Esophagus muscularis mucosa (tissue), 4 donors: ENCODE measurements at regions not wholly inside any gene's neighbourhood (a gene's known extent, or its start where the extent isn't known, plus 50 kb on each side); places are given as distances from the start of the nearest gene placed in this dataset.

Experiments used
- DNase-seq: peaks from one replicate; pipeline ENCODE4 v3.0.0-alpha.2; 2017; ENCODE audit errors: extremely low spot score
- H3K27ac ChIP-seq, 4 donors: fragments of 200-600 bp; sonication (generic); replicated peaks in 1 of 4; 1 replicate in 3 of 4; 2 replicates in 1 of 4; pipeline ENCODE4 v1.5.1; 2016 to 2019; ENCODE audit warnings: mild to moderate bottlenecking in 1 of 4
- H3K27me3 ChIP-seq, 4 donors: fragments of 200-600 bp; sonication (generic); one replicate each; pipeline versions ENCODE4 v1.5.1 to v1.6.0; 2016 to 2019
- H3K36me3 ChIP-seq, 4 donors: fragments of 200-600 bp; sonication (generic); one replicate each; pipeline ENCODE4 v1.5.1; 2016 to 2019
- H3K4me1 ChIP-seq, 4 donors: fragments of 200-600 bp; sonication (generic); one replicate each; pipeline ENCODE4 v1.5.1; 2016 to 2019
- H3K4me3 ChIP-seq, 4 donors: fragments of 200-600 bp; sonication (generic); 1 replicate in 2 of 4; 2 replicates in 2 of 4; pipeline ENCODE4 v1.5.1; 2016 to 2019; ENCODE audit warnings: mild to moderate bottlenecking in 4 of 4, moderate library complexity in 1 of 4
- H3K9me3 ChIP-seq, 4 donors: fragments of 200-600 bp; sonication (generic); 1 replicate in 3 of 4; 2 replicates in 1 of 4; pipeline ENCODE4 v1.5.1; 2016 to 2019
- CTCF ChIP-seq, 3 experiments: fragments of 200-600 bp in 2 of 3; fragments of 450-650 bp in 1 of 3; sonication (generic) in 2 of 3; IDR thresholded peaks; one replicate each; pipeline ENCODE4 v1.5.1; 2017 to 2019; ENCODE audit warnings: antibody characterized with exemption in 3 of 3, mild to moderate bottlenecking in 2 of 3, moderate library complexity in 1 of 3
- EP300 ChIP-seq: sonication (generic); formaldehyde crosslinking; IDR thresholded peaks from one replicate; pipeline ENCODE4 v1.6.1; 2017; ENCODE audit warnings: antibody characterized with exemption
- POLR2A ChIP-seq: fragments of 450-650 bp; IDR thresholded peaks from one replicate; pipeline ENCODE4 v1.6.1; 2017; ENCODE audit warnings: antibody characterized with exemption, moderate library complexity, mild to moderate bottlenecking, low read depth
- POLR2AphosphoS5 ChIP-seq, 2 donors: sonication (generic); formaldehyde crosslinking; IDR thresholded peaks; one replicate each; pipeline ENCODE4 v1.6.1; 2017; ENCODE audit warnings: antibody characterized with exemption in 2 of 2
- WGBS: methylation state at CpG from one replicate; pipeline ENCODE4 v1.1.5; 2018; 5-methylcytosine and 5-hydroxymethylcytosine counted together
- intact Hi-C: fragments of 100-400 bp; cut with DNase I; formaldehyde crosslinking; loops from one replicate; pipeline ENCODE4 v1.15.1; 2023

GRCh38 chr21:28750565-28750964 is 242.1 kb downstream of the LTN1 start:
- WGBS: 99% methylated on average over 5 of the region's 5 CpGs
- H3K4me1 ChIP-seq: peaks cover 33 to 58% (median 52%) of the 10 kb centered on the region in 4 donors

GRCh38 chr21:28749536-28749935 is 243.1 kb downstream of the LTN1 start:
- Histone ChIP-seq H3K27me3 (no peaks in the 10 kb centered on the region), H3K9me3 (no peaks in the 10 kb centered on the region), H3K4me3 (no peak overlapping the region), H3K27ac (peak overlapping the region; percentile 39 to 92 (median 88)), H3K4me1 (peaks cover 23 to 58% (median 51%) of the 10 kb centered on the region in 4 donors), H3K36me3 (no peaks in the 10 kb centered on the region)
- TF ChIP-seq EP300 (no peak), POLR2AphosphoS5 (IDR thresholded peaks at IDR 0.05) (no peak)
- DNase-seq: no peak
- 74% methylated on average over 3 of the region's 3 CpGs for WGBS
- intact Hi-C loops: loop anchor here (5.0 to 10.0 kb wide), 5 partner anchors 193 to 1902 kb away; partner anchors contain the start of gene ADAMTS1

More at GRCh38 chr21:28750565-28750964, 242.1 kb downstream of the LTN1 start:
- TF ChIP-seq POLR2AphosphoS5 (IDR thresholded peaks at IDR 0.05) (no peak), POLR2A (no peak), EP300 (no peak), CTCF (IDR thresholded peaks at IDR 0.05) (no peak)
- H3K27me3 ChIP-seq: no peaks in the 10 kb centered on the region
- H3K4me3 ChIP-seq: no peak overlapping the region
- DNase-seq: no peak
- H3K27ac ChIP-seq: peak overlapping the region; percentile 39 to 92 (median 88)
- H3K36me3 ChIP-seq: no peaks in the 10 kb centered on the region
- H3K9me3 ChIP-seq: no peaks in the 10 kb centered on the region
- intact Hi-C loops: no loop called here

GRCh38 chr21:28747464-28747863 is 245.2 kb downstream of the LTN1 start:
- no peak for DNase-seq
- no peaks in the 10 kb centered on the region for H3K27me3 ChIP-seq
- intact Hi-C loops: loop anchor here (5.0 to 10.0 kb wide), 5 partner anchors 195 to 1900 kb away; partner anchors contain the start of gene ADAMTS1
- H3K36me3 ChIP-seq: no peaks in the 10 kb centered on the region
- no peaks in the 10 kb centered on the region for H3K9me3 ChIP-seq
- no peak overlapping the region for H3K4me3 ChIP-seq
- no peak for TF ChIP-seq POLR2A
- no peak for TF ChIP-seq EP300
- no peak for TF ChIP-seq POLR2AphosphoS5 (IDR thresholded peaks at IDR 0.05)
- TF ChIP-seq CTCF (IDR thresholded peaks at IDR 0.05): no peak
- peak overlapping the region in 1 of 4 donors; percentile 50 for H3K27ac ChIP-seq
- peaks cover 10 to 58% (median 50%) of the 10 kb centered on the region in 4 donors for H3K4me1 ChIP-seq
- WGBS: 90% methylated on average over 1 of the region's 1 CpG

GRCh38 chr21:28746166-28746565 is 246.5 kb downstream of the LTN1 start:
- 49% methylated on average over 4 of the region's 4 CpGs for WGBS
- peaks cover 10 to 62% (median 55%) of the 10 kb centered on the region in 4 donors for H3K4me1 ChIP-seq
- intact Hi-C loops: loop anchor here (5.0 to 10.0 kb wide), 5 partner anchors 196 to 1899 kb away; partner anchors contain the start of gene ADAMTS1
- H3K27me3 ChIP-seq: no peaks in the 10 kb centered on the region
- no peak overlapping the region for H3K4me3 ChIP-seq
- no peaks in the 10 kb centered on the region for H3K9me3 ChIP-seq
- H3K36me3 ChIP-seq: no peaks in the 10 kb centered on the region
- peak overlapping the region in 1 of 4 donors; percentile 50 for H3K27ac ChIP-seq
- TF ChIP-seq EP300 (no peak), POLR2A (no peak), CTCF (IDR thresholded peaks at IDR 0.05) (no peak), POLR2AphosphoS5 (IDR thresholded peaks at IDR 0.05) (no peak)
- no peak for DNase-seq

GRCh38 chr21:28745131-28746016 is 247.3 kb downstream of the LTN1 start:
- no peaks in the 10 kb centered on the region for H3K9me3 ChIP-seq
- peak overlapping the region; percentile 74 to 84 (median 79) for H3K27ac ChIP-seq
- no peaks in the 10 kb centered on the region for H3K27me3 ChIP-seq
- peak overlapping the region; percentile 49 to 55 (median 52) for H3K4me3 ChIP-seq
- intact Hi-C loops: loop anchor here (5.0 to 10.0 kb wide), 5 partner anchors 197 to 1898 kb away; partner anchors contain the start of gene ADAMTS1
- 13% methylated on average over 14 of the region's 16 CpGs for WGBS
- TF ChIP-seq POLR2A: no peak
- TF ChIP-seq POLR2AphosphoS5 (IDR thresholded peaks at IDR 0.05): peak in 1 of 2 donors; percentile 34
- TF ChIP-seq CTCF (IDR thresholded peaks at IDR 0.05): peak; percentile 89 to 94 (median 91)
- peak; percentile 45 for TF ChIP-seq EP300
- DNase-seq: no peak
- H3K4me1 ChIP-seq: peaks cover 10 to 58% (median 52%) of the 10 kb centered on the region in 4 donors
- H3K36me3 ChIP-seq: no peaks in the 10 kb centered on the region
